DMS114 treated with DMSO at 0.1 percent for 48 hours (cell line): ENCODE measurements at regions not wholly inside any gene's neighbourhood (a gene's known extent, or its start where the extent isn't known, plus 50 kb on each side); places are given as distances from the start of the nearest gene placed in this dataset.

ENCODE experiments used
- DNase-seq: peaks from one replicate; lab custom pipeline; 2025; ENCODE audit not compliant: unreplicated experiment; lab: John Stamatoyannopoulos, UW

- no peak for DNase-seq
These were observed 1034.1 kb upstream of the PRMT6 start for GRCh38 chr1:106022312-106022902.

- no peak for DNase-seq
These were observed 1028.6 kb upstream of the PRMT6 start for GRCh38 chr1:106027871-106028270.

- DNase-seq, result no peak
These were observed 1018.9 kb upstream of the PRMT6 start for GRCh38 chr1:106037526-106037925.

- DNase-seq, result no peak
These were observed 1018.2 kb upstream of the PRMT6 start for GRCh38 chr1:106038260-106038659.

GRCh38 chr1:106043971-106044370, 1012.5 kb upstream of the PRMT6 start:
- no peak for DNase-seq

GRCh38 chr1:106047210-106047609, 1009.3 kb upstream of the PRMT6 start:
- no peak for DNase-seq

- DNase-seq, result no peak
These were observed 1006.9 kb upstream of the PRMT6 start for GRCh38 chr1:106049595-106049994.

GRCh38 chr1:106055855-106056254, 1000.6 kb upstream of the PRMT6 start:
- no peak for DNase-seq

GRCh38 chr1:106061586-106062495, 994.6 kb upstream of the PRMT6 start:
- DNase-seq, result no peak

- no peak for DNase-seq
These were observed 993.0 kb upstream of the PRMT6 start for GRCh38 chr1:106063510-106063909.

GRCh38 chr1:106072909-106073600, 983.4 kb upstream of the PRMT6 start:
- no peak for DNase-seq

GRCh38 chr1:106080608-106081325, 975.7 kb upstream of the PRMT6 start:
- no peak for DNase-seq

- DNase-seq, result no peak
These were observed 945.4 kb upstream of the PRMT6 start for GRCh38 chr1:106111044-106111443.

GRCh38 chr1:106113851-106114250, 942.6 kb upstream of the PRMT6 start:
- no peak for DNase-seq

GRCh38 chr1:106120789-106121188, 935.7 kb upstream of the PRMT6 start:
- no peak for DNase-seq

- DNase-seq, result no peak
These were observed 934.7 kb upstream of the PRMT6 start for GRCh38 chr1:106121728-106122127.

- DNase-seq, result no peak
These were observed 921.9 kb upstream of the PRMT6 start for GRCh38 chr1:106134561-106134960.

- no peak for DNase-seq
These were observed 883.4 kb upstream of the PRMT6 start for GRCh38 chr1:106173101-106173500.

- no peak for DNase-seq
These were observed 877.7 kb upstream of the PRMT6 start for GRCh38 chr1:106178791-106179190.

GRCh38 chr1:106181866-106182265, 874.6 kb upstream of the PRMT6 start:
- DNase-seq, result no peak

- no peak for DNase-seq
These were observed 871.4 kb upstream of the PRMT6 start for GRCh38 chr1:106185089-106185488.
